Fibroblast of gingiva (primary cell): ENCODE measurements at regions not wholly inside any gene's neighbourhood (a gene's known extent, or its start where the extent isn't known, plus 50 kb on each side); places are given as distances from the start of the nearest gene placed in this dataset.

ENCODE experiments used
- DNase-seq: peaks from one replicate; pipeline ENCODE4 v3.0.0-alpha.2; 2011; ENCODE audit warnings: low read depth

GRCh38 chr11:26186389-26186788 lies 145.5 kb upstream of the ANO3 start:
- no peak for DNase-seq

- DNase-seq, result peak; percentile 88
These were observed 144.3 kb upstream of the ANO3 start for GRCh38 chr11:26187639-26188038.

GRCh38 chr11:26188554-26188953 lies 143.4 kb upstream of the ANO3 start:
- peak; percentile 75 for DNase-seq

- DNase-seq, result no peak
These were observed 140.7 kb upstream of the ANO3 start for GRCh38 chr11:26191193-26191592.

GRCh38 chr11:26193694-26194365 lies 138.1 kb upstream of the ANO3 start:
- DNase-seq, result peak; percentile 12

GRCh38 chr11:26194881-26195280 lies 137.0 kb upstream of the ANO3 start:
- peak; percentile 24 for DNase-seq

GRCh38 chr11:26198532-26199096 lies 133.3 kb upstream of the ANO3 start:
- DNase-seq, result no peak

- peak; percentile 48 for DNase-seq
These were observed 132.4 kb upstream of the ANO3 start for GRCh38 chr11:26199331-26200095.

GRCh38 chr11:26201411-26201810 lies 130.5 kb upstream of the ANO3 start:
- DNase-seq, result peak; percentile 38

GRCh38 chr11:26202754-26203153 lies 129.2 kb upstream of the ANO3 start:
- no peak for DNase-seq

- DNase-seq, result no peak
These were observed 127.8 kb upstream of the ANO3 start for GRCh38 chr11:26204101-26204500.

- DNase-seq, result no peak
These were observed 127.1 kb upstream of the ANO3 start for GRCh38 chr11:26204839-26205238.

GRCh38 chr11:26219183-26220117 lies 112.5 kb upstream of the ANO3 start:
- DNase-seq, result peak; percentile 76

- no peak for DNase-seq
These were observed 106.3 kb upstream of the ANO3 start for GRCh38 chr11:26225646-26226045.

- DNase-seq, result peak; percentile 94
These were observed 104.6 kb upstream of the ANO3 start for GRCh38 chr11:26227301-26227746.

- DNase-seq, result peak; percentile 24
These were observed 103.9 kb upstream of the ANO3 start for GRCh38 chr11:26227883-26228502.

GRCh38 chr11:26228778-26229177 lies 103.2 kb upstream of the ANO3 start:
- DNase-seq, result peak; percentile 47

- peak; percentile 88 for DNase-seq
These were observed 102.7 kb upstream of the ANO3 start for GRCh38 chr11:26229257-26229656.

GRCh38 chr11:26229981-26230380 lies 101.9 kb upstream of the ANO3 start:
- peak; percentile 8 for DNase-seq

GRCh38 chr11:26231252-26231661 lies 100.7 kb upstream of the ANO3 start:
- DNase-seq, result peak; percentile 33

GRCh38 chr11:26234451-26234850 lies 97.5 kb upstream of the ANO3 start:
- DNase-seq, result no peak

GRCh38 chr11:26243426-26243825 lies 88.5 kb upstream of the ANO3 start:
- no peak for DNase-seq
